ENCODE measurements at regions not wholly inside any gene's neighbourhood (a gene's known extent, or its start where the extent isn't known, plus 50 kb on each side); places are given as distances from the start of the nearest gene placed in this dataset.
"Not testable (repeated sequence)": the region's sequence is repeated elsewhere in the genome, so short reads cannot be mapped to it uniquely, and the experiment has no call there.

DNA sequence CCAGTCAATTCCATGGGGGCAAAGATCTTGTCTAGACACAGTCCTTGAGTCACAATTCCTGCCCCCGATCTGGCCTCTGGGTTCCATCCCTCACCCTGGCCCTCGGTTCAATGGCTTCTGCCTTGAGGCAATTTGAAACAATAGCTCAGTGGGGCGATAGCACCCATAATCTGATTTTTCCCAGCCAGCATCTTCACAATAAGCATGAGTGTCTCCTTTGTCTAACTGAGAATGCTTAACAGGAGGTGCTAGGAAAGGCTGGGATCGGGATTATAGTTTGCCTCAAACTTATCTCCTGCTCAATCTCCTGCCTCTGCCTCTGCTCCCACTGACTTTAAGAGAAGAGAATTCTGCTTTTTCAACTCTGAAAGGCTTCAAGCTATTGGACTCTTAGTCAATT lies 293.9 kb upstream of the PROX1 start:
- no peaks in the 10 kb centered on the region for H3K36me3 Mint-ChIP-seq (ENCODE audit: unreplicated experiment)
- no peaks in the 10 kb centered on the region for H3K4me1 Mint-ChIP-seq (ENCODE audit: unreplicated experiment)
- DNase-seq (ENCODE audit: extremely low spot score, unreplicated experiment) = no peak
- H3K4me3 Mint-ChIP-seq (ENCODE audit: unreplicated experiment) = no peak overlapping the region
- H3K9me3 Mint-ChIP-seq (ENCODE audit: unreplicated experiment) = no peaks in the 10 kb centered on the region
- H3K27ac Mint-ChIP-seq (ENCODE audit: unreplicated experiment) = no peak overlapping the region
- TF ChIP-seq, protein P1, sequence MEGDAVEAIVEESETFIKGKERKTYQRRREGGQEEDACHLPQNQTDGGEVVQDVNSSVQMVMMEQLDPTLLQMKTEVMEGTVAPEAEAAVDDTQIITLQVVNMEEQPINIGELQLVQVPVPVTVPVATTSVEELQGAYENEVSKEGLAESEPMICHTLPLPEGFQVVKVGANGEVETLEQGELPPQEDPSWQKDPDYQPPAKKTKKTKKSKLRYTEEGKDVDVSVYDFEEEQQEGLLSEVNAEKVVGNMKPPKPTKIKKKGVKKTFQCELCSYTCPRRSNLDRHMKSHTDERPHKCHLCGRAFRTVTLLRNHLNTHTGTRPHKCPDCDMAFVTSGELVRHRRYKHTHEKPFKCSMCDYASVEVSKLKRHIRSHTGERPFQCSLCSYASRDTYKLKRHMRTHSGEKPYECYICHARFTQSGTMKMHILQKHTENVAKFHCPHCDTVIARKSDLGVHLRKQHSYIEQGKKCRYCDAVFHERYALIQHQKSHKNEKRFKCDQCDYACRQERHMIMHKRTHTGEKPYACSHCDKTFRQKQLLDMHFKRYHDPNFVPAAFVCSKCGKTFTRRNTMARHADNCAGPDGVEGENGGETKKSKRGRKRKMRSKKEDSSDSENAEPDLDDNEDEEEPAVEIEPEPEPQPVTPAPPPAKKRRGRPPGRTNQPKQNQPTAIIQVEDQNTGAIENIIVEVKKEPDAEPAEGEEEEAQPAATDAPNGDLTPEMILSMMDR (IDR thresholded peaks at IDR 0.05) = no peak
- H3K27me3 Mint-ChIP-seq (ENCODE audit: unreplicated experiment) = no peaks in the 10 kb centered on the region

DNA sequence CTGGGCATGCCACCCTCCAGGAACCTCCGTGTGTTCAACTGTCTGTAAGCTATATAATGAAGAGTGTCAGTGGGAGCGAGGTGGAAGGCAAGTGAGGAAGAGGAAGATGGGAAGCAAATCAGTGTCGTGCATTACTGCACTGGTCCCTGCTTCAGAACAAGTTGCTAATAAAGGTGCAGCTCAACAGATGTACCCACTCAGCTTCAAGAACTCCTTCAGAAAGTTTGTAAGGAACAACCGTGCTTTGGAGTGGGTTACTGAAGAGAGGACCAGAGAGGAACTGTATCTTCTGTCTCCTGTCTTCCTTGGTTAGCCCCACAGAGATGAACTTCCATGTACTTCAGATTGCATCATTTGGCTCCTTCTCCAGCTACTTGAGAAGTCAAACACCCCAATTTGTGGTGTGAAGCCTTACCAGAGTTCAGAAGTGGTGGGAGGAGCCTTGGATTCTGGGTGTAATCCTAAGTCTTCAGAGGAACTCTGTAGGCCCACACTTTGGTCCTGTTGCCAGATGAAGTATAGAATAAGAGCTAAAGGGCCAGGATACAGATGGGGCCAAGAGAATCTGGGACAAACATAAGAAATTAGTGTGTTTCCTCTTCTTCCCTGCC lies 290.5 kb upstream of the PROX1 start:
- no peak overlapping the region for H3K27ac Mint-ChIP-seq (ENCODE audit: unreplicated experiment)
- DNase-seq (ENCODE audit: extremely low spot score, unreplicated experiment) = no peak
- no peaks in the 10 kb centered on the region for H3K9me3 Mint-ChIP-seq (ENCODE audit: unreplicated experiment)
- H3K27me3 Mint-ChIP-seq (ENCODE audit: unreplicated experiment) = no peaks in the 10 kb centered on the region
- H3K4me3 Mint-ChIP-seq (ENCODE audit: unreplicated experiment) = no peak overlapping the region
- TF ChIP-seq, protein P1 (IDR thresholded peaks at IDR 0.05) = no peak
- no peaks in the 10 kb centered on the region for H3K4me1 Mint-ChIP-seq (ENCODE audit: unreplicated experiment)
- H3K36me3 Mint-ChIP-seq (ENCODE audit: unreplicated experiment) = no peaks in the 10 kb centered on the region

DNA sequence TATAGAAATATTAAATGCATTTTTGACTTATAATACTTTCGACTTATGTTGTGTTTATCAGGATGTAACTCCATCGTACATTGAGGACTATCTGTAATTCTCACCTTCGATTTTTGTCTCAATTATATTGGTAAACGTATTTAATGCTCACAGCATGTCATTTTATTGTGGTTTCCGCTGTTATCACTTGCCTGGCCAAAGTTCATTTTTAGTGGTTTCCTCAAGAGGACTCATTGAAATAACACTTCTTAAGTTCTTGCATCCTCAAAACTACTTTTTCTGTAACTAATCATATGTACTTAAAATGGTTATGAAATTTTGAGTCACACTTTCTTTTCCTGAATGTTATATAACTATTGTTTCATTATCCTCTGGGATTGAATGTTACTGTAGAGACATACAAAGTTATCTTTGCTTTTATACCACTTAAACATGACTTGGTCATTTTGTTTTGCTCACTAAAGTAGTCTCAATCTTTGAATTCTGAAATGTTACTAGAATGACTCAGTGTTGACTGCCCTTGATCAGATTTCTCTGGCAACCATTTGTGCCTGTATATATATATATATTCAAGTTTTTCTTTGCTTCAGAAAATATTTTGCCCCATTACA lies 289.6 kb upstream of the PROX1 start:
- Mint-ChIP-seq H3K36me3 (ENCODE audit: unreplicated experiment) (no peaks in the 10 kb centered on the region), H3K4me1 (ENCODE audit: unreplicated experiment) (no peaks in the 10 kb centered on the region), H3K27me3 (ENCODE audit: unreplicated experiment) (no peaks in the 10 kb centered on the region), H3K27ac (ENCODE audit: unreplicated experiment) (no peak overlapping the region), H3K4me3 (ENCODE audit: unreplicated experiment) (no peak overlapping the region), H3K9me3 (ENCODE audit: unreplicated experiment) (peaks cover 8% of the 10 kb centered on the region)
- TF ChIP-seq, protein P1 (IDR thresholded peaks at IDR 0.05) = no peak
- DNase-seq (ENCODE audit: extremely low spot score, unreplicated experiment) = no peak

DNA sequence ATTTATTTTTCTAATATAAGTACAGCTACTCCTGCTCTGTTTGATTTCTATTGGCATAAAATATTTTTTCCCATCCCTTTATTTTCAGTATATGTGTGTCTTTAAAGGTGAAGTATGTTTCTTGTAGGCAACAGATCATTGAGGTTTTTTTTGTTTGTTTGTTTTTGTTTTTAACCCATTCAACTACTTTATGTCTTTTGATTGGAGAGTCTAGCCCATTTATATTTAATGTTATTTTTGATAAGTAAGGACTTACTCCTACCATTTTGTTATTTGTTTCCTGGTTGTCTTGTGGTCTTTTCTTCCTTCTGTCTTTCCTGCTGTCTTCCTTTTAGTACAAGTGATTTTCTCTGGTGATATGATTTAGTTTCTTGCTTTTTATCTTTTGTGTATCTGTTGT lies 285.1 kb upstream of the PROX1 start:
- no peak overlapping the region for H3K27ac Mint-ChIP-seq (ENCODE audit: unreplicated experiment)

DNA sequence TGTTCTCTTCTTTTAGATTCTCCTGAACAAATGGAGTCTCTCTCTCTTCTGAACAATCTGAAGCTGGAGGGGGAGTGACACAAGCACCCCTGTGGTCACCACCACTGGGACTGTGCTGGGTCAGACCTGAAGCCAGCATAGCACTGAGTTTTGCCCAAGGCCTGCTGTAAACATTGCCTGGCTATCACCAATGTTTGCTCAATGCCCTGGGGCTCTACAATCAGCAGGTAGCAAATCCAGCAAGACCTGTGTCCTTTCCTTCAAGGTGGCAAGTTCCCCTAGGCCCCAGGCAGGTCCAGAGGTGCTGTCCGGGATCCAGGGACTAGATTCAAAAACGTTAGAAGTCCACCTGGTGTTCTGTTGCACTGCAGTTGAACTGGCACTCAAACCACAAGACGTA lies 282.8 kb upstream of the PROX1 start:
- H3K4me3 Mint-ChIP-seq (ENCODE audit: unreplicated experiment) = no peak overlapping the region

More for the DNA sequence above, 285.1 kb upstream of the PROX1 start:
- H3K4me3 Mint-ChIP-seq (ENCODE audit: unreplicated experiment) = no peak overlapping the region
- peaks cover 17% of the 10 kb centered on the region for H3K9me3 Mint-ChIP-seq (ENCODE audit: unreplicated experiment)
- no peak for DNase-seq (ENCODE audit: extremely low spot score, unreplicated experiment)
- TF ChIP-seq, protein P1 (IDR thresholded peaks at IDR 0.05) = no peak
- no peaks in the 10 kb centered on the region for H3K27me3 Mint-ChIP-seq (ENCODE audit: unreplicated experiment)
- H3K4me1 Mint-ChIP-seq (ENCODE audit: unreplicated experiment) = no peaks in the 10 kb centered on the region
- H3K36me3 Mint-ChIP-seq (ENCODE audit: unreplicated experiment) = no peaks in the 10 kb centered on the region

DNA sequence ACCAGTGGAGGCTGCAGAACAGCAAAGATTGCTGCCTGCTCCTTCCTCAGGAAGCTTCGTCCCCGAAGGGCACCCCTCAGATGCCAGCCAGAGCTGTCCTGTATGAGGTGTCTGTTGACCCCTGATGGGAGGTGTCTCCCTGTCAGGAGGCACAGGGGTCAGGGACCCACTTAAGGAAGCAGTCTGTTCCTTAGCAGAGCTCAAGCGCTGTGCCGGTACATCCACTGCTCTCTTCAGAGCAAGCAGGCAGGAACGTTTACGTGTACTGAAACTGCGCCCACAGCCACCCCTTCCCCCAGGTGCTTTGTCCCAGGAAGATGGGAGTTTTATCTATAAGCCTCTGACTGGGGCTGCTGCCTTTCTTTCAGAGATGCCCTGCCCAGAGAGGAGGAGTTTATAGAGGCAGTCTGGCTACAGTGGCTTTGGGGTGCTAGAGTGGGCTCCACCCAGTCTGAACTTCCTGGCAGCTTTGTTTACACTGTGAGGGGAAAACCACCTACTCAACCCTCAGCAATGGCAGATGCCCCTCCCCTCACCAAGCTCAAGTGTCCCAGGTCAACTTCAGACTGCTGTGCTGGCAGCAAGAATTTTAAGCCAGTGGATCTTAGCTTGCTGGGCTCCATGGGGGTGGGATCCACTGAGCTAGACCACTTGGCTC lies 275.8 kb upstream of the PROX1 start:
- not testable (repeated sequence) for H3K4me3 Mint-ChIP-seq (ENCODE audit: unreplicated experiment); H3K27me3 Mint-ChIP-seq (ENCODE audit: unreplicated experiment); DNase-seq (ENCODE audit: extremely low spot score, unreplicated experiment); H3K4me1 Mint-ChIP-seq (ENCODE audit: unreplicated experiment); H3K36me3 Mint-ChIP-seq (ENCODE audit: unreplicated experiment); H3K27ac Mint-ChIP-seq (ENCODE audit: unreplicated experiment)
- peaks cover 39% of the 10 kb centered on the region for H3K9me3 Mint-ChIP-seq (ENCODE audit: unreplicated experiment)

More for the DNA sequence above, 282.8 kb upstream of the PROX1 start:
- Mint-ChIP-seq H3K27ac (ENCODE audit: unreplicated experiment) (no peak overlapping the region), H3K36me3 (ENCODE audit: unreplicated experiment) (no peaks in the 10 kb centered on the region), H3K27me3 (ENCODE audit: unreplicated experiment) (no peaks in the 10 kb centered on the region), H3K4me1 (ENCODE audit: unreplicated experiment) (no peaks in the 10 kb centered on the region), H3K9me3 (ENCODE audit: unreplicated experiment) (peaks cover 32% of the 10 kb centered on the region)
- TF ChIP-seq, protein P1 (IDR thresholded peaks at IDR 0.05) = no peak
- no peak for DNase-seq (ENCODE audit: extremely low spot score, unreplicated experiment)

Data from osteocyte (in vitro differentiated cells).